Esophagus muscularis mucosa (tissue), 3 donors: ENCODE measurements at regions not wholly inside any gene's neighbourhood (a gene's known extent, or its start where the extent isn't known, plus 50 kb on each side); places are given as distances from the start of the nearest gene placed in this dataset.

Experiments used
- POLR2A ChIP-seq: fragments of 450-650 bp; IDR thresholded peaks from one replicate; pipeline ENCODE4 v1.6.1; 2017; ENCODE audit warnings: antibody characterized with exemption, moderate library complexity, mild to moderate bottlenecking, low read depth
- POLR2AphosphoS5 ChIP-seq, 2 donors: sonication (generic); formaldehyde crosslinking; IDR thresholded peaks; one replicate each; pipeline ENCODE4 v1.6.1; 2017; ENCODE audit warnings: antibody characterized with exemption in 2 of 2
- TF ChIP-seq, protein P1 (sequence below), 3 experiments: fragments of 200-600 bp in 2 of 3; fragments of 450-650 bp in 1 of 3; sonication (generic) in 2 of 3; IDR thresholded peaks; one replicate each; pipeline ENCODE4 v1.5.1; 2017 to 2019; ENCODE audit warnings: antibody characterized with exemption in 3 of 3, mild to moderate bottlenecking in 2 of 3, moderate library complexity in 1 of 3

DNA sequence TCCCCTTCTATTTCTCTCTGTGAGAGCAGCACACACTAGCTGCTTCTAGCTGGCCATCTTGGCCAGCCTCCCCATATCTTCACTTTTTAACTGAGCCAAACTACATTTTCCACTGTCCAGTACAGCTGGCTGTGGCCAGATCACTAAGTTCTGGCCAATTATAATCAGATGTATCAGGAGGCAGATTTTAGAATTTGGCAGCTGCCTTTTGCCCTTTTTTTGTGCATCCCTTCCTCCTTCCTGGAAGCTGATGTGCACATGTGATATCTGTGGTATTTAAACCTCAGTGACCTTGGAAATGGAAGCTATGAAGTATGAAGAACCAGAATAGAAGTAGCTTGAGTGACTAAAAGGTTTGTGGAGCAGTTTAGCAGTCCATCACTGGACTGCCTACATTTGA is 49.8 kb upstream of the ANO6 start:
- TF ChIP-seq, protein P1, sequence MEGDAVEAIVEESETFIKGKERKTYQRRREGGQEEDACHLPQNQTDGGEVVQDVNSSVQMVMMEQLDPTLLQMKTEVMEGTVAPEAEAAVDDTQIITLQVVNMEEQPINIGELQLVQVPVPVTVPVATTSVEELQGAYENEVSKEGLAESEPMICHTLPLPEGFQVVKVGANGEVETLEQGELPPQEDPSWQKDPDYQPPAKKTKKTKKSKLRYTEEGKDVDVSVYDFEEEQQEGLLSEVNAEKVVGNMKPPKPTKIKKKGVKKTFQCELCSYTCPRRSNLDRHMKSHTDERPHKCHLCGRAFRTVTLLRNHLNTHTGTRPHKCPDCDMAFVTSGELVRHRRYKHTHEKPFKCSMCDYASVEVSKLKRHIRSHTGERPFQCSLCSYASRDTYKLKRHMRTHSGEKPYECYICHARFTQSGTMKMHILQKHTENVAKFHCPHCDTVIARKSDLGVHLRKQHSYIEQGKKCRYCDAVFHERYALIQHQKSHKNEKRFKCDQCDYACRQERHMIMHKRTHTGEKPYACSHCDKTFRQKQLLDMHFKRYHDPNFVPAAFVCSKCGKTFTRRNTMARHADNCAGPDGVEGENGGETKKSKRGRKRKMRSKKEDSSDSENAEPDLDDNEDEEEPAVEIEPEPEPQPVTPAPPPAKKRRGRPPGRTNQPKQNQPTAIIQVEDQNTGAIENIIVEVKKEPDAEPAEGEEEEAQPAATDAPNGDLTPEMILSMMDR (IDR thresholded peaks at IDR 0.05) = no peak
- TF ChIP-seq POLR2A = no peak
- TF ChIP-seq POLR2AphosphoS5 (IDR thresholded peaks at IDR 0.05) = no peak
